NT2/D1 (cell line): ENCODE measurements at regions not wholly inside any gene's neighbourhood (a gene's known extent, or its start where the extent isn't known, plus 50 kb on each side); places are given as distances from the start of the nearest gene placed in this dataset.

Source experiments
- DNase-seq: peaks from one replicate; pipeline ENCODE4 v3.0.0-alpha.2; 2011; ENCODE audit warnings: low read depth, low spot score
- H3K27me3 ChIP-seq: 2 replicates; pipeline ENCODE4 v1.6.0; 2011; ENCODE audit warnings: mild to moderate bottlenecking; ENCODE audit not compliant: insufficient read length, insufficient read depth
- H3K36me3 ChIP-seq: 2 replicates; pipeline ENCODE4 v1.6.1; 2011; ENCODE audit warnings: mild to moderate bottlenecking, low read length, mixed read lengths; ENCODE audit not compliant: insufficient read depth, insufficient read length
- H3K4me1 ChIP-seq: 2 replicates; pipeline ENCODE4 v1.5.1; 2011; ENCODE audit not compliant: insufficient read depth, insufficient read length
- H3K4me3 ChIP-seq: 2 replicates; pipeline ENCODE4 v1.5.1; 2011; ENCODE audit warnings: low read depth; ENCODE audit not compliant: insufficient read length
- H3K9ac ChIP-seq: 2 replicates; pipeline ENCODE4 v1.6.0; 2011; ENCODE audit warnings: low read depth; ENCODE audit not compliant: insufficient read length
- H3K9me3 ChIP-seq: 2 replicates; pipeline ENCODE4 v1.5.1; 2011; ENCODE audit warnings: mild to moderate bottlenecking, low read length; ENCODE audit not compliant: insufficient read depth
- SUZ12 ChIP-seq: IDR thresholded peaks from 2 replicates; pipeline ENCODE4 v1.6.1; 2011; ENCODE audit not compliant: insufficient read length, insufficient read depth; ENCODE audit errors: extremely low read depth
- YY1 ChIP-seq: IDR thresholded peaks from 2 replicates; pipeline ENCODE4 v1.6.1; 2011; ENCODE audit not compliant: insufficient read length, insufficient read depth
- ZNF274 ChIP-seq: IDR thresholded peaks from 2 replicates; pipeline ENCODE4 v1.6.1; 2011; ENCODE audit warnings: mild to moderate bottlenecking, low read depth, low read length

GRCh38 chr13:61255040-61255796, 160.4 kb downstream of the PCDH20 start:
- Histone ChIP-seq H3K27me3 (no peaks in the 10 kb centered on the region), H3K9ac (no peak overlapping the region), H3K4me3 (no peak overlapping the region), H3K36me3 (no peaks in the 10 kb centered on the region), H3K4me1 (no peaks in the 10 kb centered on the region), H3K9me3 (no peaks in the 10 kb centered on the region)
- no peak for DNase-seq
- no peak for TF ChIP-seq ZNF274
- TF ChIP-seq SUZ12 = no peak
- no peak for TF ChIP-seq YY1

GRCh38 chr13:61253105-61253877, 162.4 kb downstream of the PCDH20 start:
- TF ChIP-seq YY1 (no peak), SUZ12 (no peak), ZNF274 (no peak)
- Histone ChIP-seq H3K36me3 (no peaks in the 10 kb centered on the region), H3K27me3 (no peaks in the 10 kb centered on the region), H3K4me3 (no peak overlapping the region), H3K4me1 (no peaks in the 10 kb centered on the region), H3K9me3 (no peaks in the 10 kb centered on the region), H3K9ac (no peak overlapping the region)
- no peak for DNase-seq

GRCh38 chr13:61252213-61252612, 163.4 kb downstream of the PCDH20 start:
- Histone ChIP-seq H3K4me3 (no peak overlapping the region), H3K4me1 (no peaks in the 10 kb centered on the region), H3K9ac (no peak overlapping the region), H3K36me3 (no peaks in the 10 kb centered on the region), H3K9me3 (no peaks in the 10 kb centered on the region), H3K27me3 (no peaks in the 10 kb centered on the region)
- no peak for DNase-seq
- TF ChIP-seq SUZ12 (no peak), ZNF274 (no peak), YY1 (no peak)

- Histone ChIP-seq H3K4me3 (no peak overlapping the region), H3K9me3 (no peaks in the 10 kb centered on the region), H3K36me3 (no peaks in the 10 kb centered on the region), H3K9ac (no peak overlapping the region), H3K27me3 (no peaks in the 10 kb centered on the region), H3K4me1 (no peaks in the 10 kb centered on the region)
- DNase-seq = no peak
- TF ChIP-seq SUZ12 = no peak
- no peak for TF ChIP-seq ZNF274
- TF ChIP-seq YY1 = no peak
Observed at GRCh38 chr13:61247149-61247936, 168.3 kb downstream of the PCDH20 start.

- H3K9me3 ChIP-seq = no peaks in the 10 kb centered on the region
- H3K36me3 ChIP-seq = no peaks in the 10 kb centered on the region
- no peak overlapping the region for H3K4me3 ChIP-seq
- H3K4me1 ChIP-seq = no peaks in the 10 kb centered on the region
- H3K9ac ChIP-seq = no peak overlapping the region
- no peaks in the 10 kb centered on the region for H3K27me3 ChIP-seq
- TF ChIP-seq SUZ12 (no peak), YY1 (no peak), ZNF274 (no peak)
- no peak for DNase-seq
Observed at GRCh38 chr13:61246351-61246750, 169.3 kb downstream of the PCDH20 start.

- no peak overlapping the region for H3K4me3 ChIP-seq
- no peaks in the 10 kb centered on the region for H3K36me3 ChIP-seq
- no peak overlapping the region for H3K9ac ChIP-seq
- H3K4me1 ChIP-seq = no peaks in the 10 kb centered on the region
- H3K27me3 ChIP-seq = no peaks in the 10 kb centered on the region
- TF ChIP-seq YY1 = no peak
- TF ChIP-seq SUZ12 = no peak
- TF ChIP-seq ZNF274 = no peak
- no peaks in the 10 kb centered on the region for H3K9me3 ChIP-seq
- DNase-seq = no peak
Observed at GRCh38 chr13:61215601-61216000, 200.0 kb downstream of the PCDH20 start.

- H3K4me1 ChIP-seq = no peaks in the 10 kb centered on the region
- no peak for DNase-seq
Observed at GRCh38 chr13:61215116-61215515, 200.5 kb downstream of the PCDH20 start.

More at GRCh38 chr13:61215116-61215515, 200.5 kb downstream of the PCDH20 start:
- Histone ChIP-seq H3K4me3 (no peak overlapping the region), H3K9ac (no peak overlapping the region), H3K36me3 (no peaks in the 10 kb centered on the region), H3K27me3 (no peaks in the 10 kb centered on the region), H3K9me3 (no peaks in the 10 kb centered on the region)
- no peak for TF ChIP-seq YY1
